LNCaP clone FGC (cell line): ENCODE measurements at regions not wholly inside any gene's neighbourhood (a gene's known extent, or its start where the extent isn't known, plus 50 kb on each side); places are given as distances from the start of the nearest gene placed in this dataset.

Experiments
- DNase-seq: peaks from one replicate; pipeline ENCODE4 v3.0.0-alpha.2; 2011; ENCODE audit warnings: low read depth
- H3K4me3 ChIP-seq: 2 replicates; pipeline ENCODE4 v1.5.1; 2011; ENCODE audit warnings: mild to moderate bottlenecking, low read depth, low read length, control low read depth
- CTCF ChIP-seq: IDR thresholded peaks from 2 replicates; pipeline ENCODE4 v1.5.1; 2012; ENCODE audit warnings: mild to moderate bottlenecking; ENCODE audit not compliant: control insufficient read depth, insufficient read depth; ENCODE audit errors: extremely low read depth

- H3K4me3 ChIP-seq: no peak overlapping the region
- no peak for DNase-seq
- no peak for TF ChIP-seq CTCF
These were observed 308.7 kb upstream of the SALL3 start for GRCh38 chr18:78670778-78671391.

- H3K4me3 ChIP-seq: no peak overlapping the region
- no peak for TF ChIP-seq CTCF
- DNase-seq: no peak
These were observed 308.1 kb upstream of the SALL3 start for GRCh38 chr18:78671551-78671950.

GRCh38 chr18:78672862-78673446 is 306.7 kb upstream of the SALL3 start:
- DNase-seq: no peak
- H3K4me3 ChIP-seq: no peak overlapping the region
- TF ChIP-seq CTCF: peak; percentile 13; the same call in 1 of the 2 replicates

GRCh38 chr18:78673516-78674321 is 305.9 kb upstream of the SALL3 start:
- no peak for DNase-seq
- TF ChIP-seq CTCF: no peak
- H3K4me3 ChIP-seq: no peak overlapping the region

- DNase-seq: no peak
- H3K4me3 ChIP-seq: no peak overlapping the region
- TF ChIP-seq CTCF: no peak
These were observed 304.4 kb upstream of the SALL3 start for GRCh38 chr18:78675231-78675630.

- no peak for TF ChIP-seq CTCF
- H3K4me3 ChIP-seq: no peak overlapping the region
- no peak for DNase-seq
These were observed 302.8 kb upstream of the SALL3 start for GRCh38 chr18:78676622-78677482.
